H1 (cell line): ENCODE measurements at regions not wholly inside any gene's neighbourhood (a gene's known extent, or its start where the extent isn't known, plus 50 kb on each side); places are given as distances from the start of the nearest gene placed in this dataset.

Experiments
- BRCA1 ChIP-seq: IDR thresholded peaks from 2 replicates; pipeline ENCODE4 v1.6.1; 2012; ENCODE audit warnings: low read depth, low read length, improper control_type of control experiment
- CBX8 ChIP-seq: fragments of 300-800, 300-1000 bp; sonication (generic); IDR thresholded peaks from 2 replicates; pipeline ENCODE4 v1.7.1; 2016; ENCODE audit warnings: low read depth, low read length, borderline replicate concordance
- CHD1 ChIP-seq: IDR thresholded peaks from 2 replicates; pipeline ENCODE4 v1.6.1; 2012; ENCODE audit warnings: low read depth, low read length, improper control_type of control experiment
- CHD2 ChIP-seq: IDR thresholded peaks from 2 replicates; pipeline ENCODE4 v1.6.1; 2012; ENCODE audit warnings: low read length, improper control_type of control experiment
- CHD7 ChIP-seq: fragments of 300-600 bp; sonication (generic); IDR thresholded peaks from 2 replicates; pipeline ENCODE4 v1.7.1; 2012; ENCODE audit warnings: low read length, moderate library complexity, mild to moderate bottlenecking, inconsistent platforms; ENCODE audit not compliant: insufficient replicate concordance
- FOSL1 ChIP-seq: IDR thresholded peaks from 2 replicates; pipeline ENCODE4 v1.6.1; 2011; ENCODE audit warnings: mild to moderate bottlenecking, low read depth, low read length, moderate library complexity; ENCODE audit not compliant: insufficient read depth
- HDAC6 ChIP-seq: IDR thresholded peaks from one replicate; pipeline ENCODE4 v1.7.1; 2012; ENCODE audit warnings: low read depth, mild to moderate bottlenecking, inconsistent platforms, low read length, moderate library complexity
- KDM4A ChIP-seq: IDR thresholded peaks from one replicate; pipeline ENCODE4 v1.7.1; 2012; ENCODE audit warnings: low read depth, mild to moderate bottlenecking, moderate library complexity, low read length, inconsistent platforms; ENCODE audit not compliant: severe bottlenecking
- POLR2AphosphoS5 ChIP-seq: IDR thresholded peaks from 2 replicates; pipeline ENCODE4 v1.6.1; 2011; ENCODE audit warnings: low read depth, low read length
- RAD21 ChIP-seq, 2 experiments: IDR thresholded peaks in 1 of 2; conservative IDR thresholded peaks in 1 of 2; 2 replicates each; pipeline ENCODE4 v1.6.1; 2011; ENCODE audit warnings: low read depth in 2 of 2, low read length in 2 of 2, improper control_type of control experiment in 1 of 2, inconsistent platforms in 1 of 2, mild to moderate bottlenecking in 1 of 2, moderate library complexity in 1 of 2
- TAF1 ChIP-seq: IDR thresholded peaks from 2 replicates; pipeline ENCODE4 v1.6.1; 2011; ENCODE audit warnings: mild to moderate bottlenecking, low read depth, low read length
- YY1 ChIP-seq: IDR thresholded peaks from 2 replicates; pipeline ENCODE4 v1.6.1; 2011; ENCODE audit warnings: low read depth, mild to moderate bottlenecking, low read length
- TF ChIP-seq, protein P1 (sequence below), 3 experiments: IDR thresholded peaks; 1 replicate in 2 of 3; 2 replicates in 1 of 3; pipeline versions ENCODE4 v1.5.1 to v1.6.1; 2011; ENCODE audit warnings: low read length in 3 of 3, mild to moderate bottlenecking in 3 of 3, inconsistent platforms in 2 of 3, low read depth in 1 of 3, moderate library complexity in 1 of 3; ENCODE audit not compliant: insufficient read depth in 1 of 3; ENCODE audit errors: control extremely low read depth in 1 of 3

DNA sequence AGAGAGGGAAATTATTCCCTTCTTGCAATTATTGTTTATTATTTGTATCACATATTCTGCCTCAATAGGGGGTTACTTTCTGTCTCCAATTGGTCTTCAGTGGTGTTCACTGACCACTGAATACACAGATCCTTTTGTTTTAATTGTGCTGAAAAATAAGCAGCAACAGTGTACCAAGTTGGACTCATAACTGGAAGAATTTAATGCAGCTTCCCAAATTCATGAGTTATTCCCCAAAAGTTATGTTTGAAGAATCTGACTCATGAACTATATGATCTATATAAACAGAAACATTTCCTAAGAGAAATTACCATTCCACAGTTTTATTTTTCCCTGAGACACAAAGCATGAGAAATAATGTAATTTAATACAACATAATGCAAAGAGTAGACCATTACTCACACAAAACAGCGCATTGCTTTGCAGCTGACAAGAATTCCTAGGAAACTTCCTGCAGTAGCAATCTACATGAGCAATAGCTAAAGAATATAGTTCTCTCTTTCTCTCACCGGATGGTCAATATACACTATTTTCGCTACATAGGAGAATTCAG lies 479.2 kb downstream of the HTR7 start:
- TF ChIP-seq, protein P1, sequence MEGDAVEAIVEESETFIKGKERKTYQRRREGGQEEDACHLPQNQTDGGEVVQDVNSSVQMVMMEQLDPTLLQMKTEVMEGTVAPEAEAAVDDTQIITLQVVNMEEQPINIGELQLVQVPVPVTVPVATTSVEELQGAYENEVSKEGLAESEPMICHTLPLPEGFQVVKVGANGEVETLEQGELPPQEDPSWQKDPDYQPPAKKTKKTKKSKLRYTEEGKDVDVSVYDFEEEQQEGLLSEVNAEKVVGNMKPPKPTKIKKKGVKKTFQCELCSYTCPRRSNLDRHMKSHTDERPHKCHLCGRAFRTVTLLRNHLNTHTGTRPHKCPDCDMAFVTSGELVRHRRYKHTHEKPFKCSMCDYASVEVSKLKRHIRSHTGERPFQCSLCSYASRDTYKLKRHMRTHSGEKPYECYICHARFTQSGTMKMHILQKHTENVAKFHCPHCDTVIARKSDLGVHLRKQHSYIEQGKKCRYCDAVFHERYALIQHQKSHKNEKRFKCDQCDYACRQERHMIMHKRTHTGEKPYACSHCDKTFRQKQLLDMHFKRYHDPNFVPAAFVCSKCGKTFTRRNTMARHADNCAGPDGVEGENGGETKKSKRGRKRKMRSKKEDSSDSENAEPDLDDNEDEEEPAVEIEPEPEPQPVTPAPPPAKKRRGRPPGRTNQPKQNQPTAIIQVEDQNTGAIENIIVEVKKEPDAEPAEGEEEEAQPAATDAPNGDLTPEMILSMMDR (IDR thresholded peaks at IDR 0.05; ENCODE audit: control extremely low read depth in 1 of 3, insufficient read depth in 1 of 3, low read depth in 1 of 3, low read length in 3 of 3): no peak
- no peak for TF ChIP-seq FOSL1
- TF ChIP-seq CHD1: no peak
- no peak for TF ChIP-seq CHD7
- TF ChIP-seq CBX8: no peak
- TF ChIP-seq BRCA1: no peak
- TF ChIP-seq RAD21 (IDR thresholded peaks at IDR 0.05 in 1 of 2, conservative IDR thresholded peaks at IDR 0.05 in 1 of 2; ENCODE audit: low read depth in 2 of 2, low read length in 2 of 2): no peak
- no peak for TF ChIP-seq YY1
- TF ChIP-seq TAF1: no peak
- no peak for TF ChIP-seq CHD2
- no peak for TF ChIP-seq KDM4A
- TF ChIP-seq HDAC6: no peak
- no peak for TF ChIP-seq POLR2AphosphoS5
